ENCODE measurements at regions not wholly inside any gene's neighbourhood (a gene's known extent, or its start where the extent isn't known, plus 50 kb on each side); places are given as distances from the start of the nearest gene placed in this dataset.

DNA sequence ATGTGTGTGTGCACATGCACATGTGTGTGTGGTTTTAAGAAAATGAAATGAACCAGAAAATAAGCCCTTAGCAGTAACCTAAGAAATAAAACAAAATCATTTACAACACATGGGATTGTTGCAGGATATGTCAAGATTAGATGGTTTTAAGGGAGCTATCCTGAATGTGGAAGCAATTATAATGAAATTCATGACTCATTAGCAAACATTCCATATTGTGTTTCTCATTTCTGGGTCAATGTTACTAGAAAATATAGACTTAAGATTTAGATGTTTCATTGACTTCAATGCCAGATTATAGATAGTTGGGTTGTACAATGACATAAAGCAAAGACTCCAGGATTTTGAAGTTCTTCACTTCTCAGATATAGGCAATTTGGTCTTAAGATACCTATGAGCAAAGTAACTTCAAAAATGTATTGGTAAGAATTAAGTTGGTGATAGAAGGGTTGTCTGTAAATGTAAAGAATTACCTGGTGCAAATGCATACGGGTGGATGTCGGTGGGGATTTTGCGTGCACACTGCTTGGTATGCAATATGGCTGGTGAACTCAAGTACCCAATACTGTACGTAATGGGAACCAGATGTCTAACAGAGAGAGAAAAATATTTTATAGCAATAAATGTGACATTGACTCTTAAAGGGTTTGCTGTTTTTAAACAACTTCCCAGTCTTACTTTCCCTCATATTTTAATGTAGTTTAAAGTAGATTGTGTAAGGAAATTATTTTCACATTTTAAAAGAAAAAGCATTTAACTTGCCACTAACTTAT is 53.9 kb upstream of the NR2F2 start:
- H3F3A ChIP-seq (ENCODE audit: insufficient read depth, low read length) = no peaks in the 10 kb centered on the region

More for the DNA sequence above, 53.9 kb upstream of the NR2F2 start:
- Histone ChIP-seq H3K4me1 (ENCODE audit: low read length) (no peaks in the 10 kb centered on the region), H3K36me3 (replicated peaks; ENCODE audit: insufficient read depth, low read length) (no peaks in the 10 kb centered on the region), H3K9ac (ENCODE audit: low read length) (no peak overlapping the region), H3K4me3 (ENCODE audit: low read length) (no peak overlapping the region), H4K20me1 (ENCODE audit: insufficient read depth, low read length) (no peaks in the 10 kb centered on the region), H3K27me3 (replicated peaks; ENCODE audit: insufficient read depth, low read length) (no peaks in the 10 kb centered on the region), H3K79me2 (ENCODE audit: low read length) (no peaks in the 10 kb centered on the region), H3K4me2 (ENCODE audit: low read depth, low read length) (no peak overlapping the region), H3K9me2 (replicated peaks; ENCODE audit: insufficient read depth, low read length) (no peaks in the 10 kb centered on the region), H2AFZ (ENCODE audit: low read length) (no peak overlapping the region), H3K27ac (ENCODE audit: low read length) (no peak overlapping the region), H3K9me3 (replicated peaks; ENCODE audit: insufficient read depth, low read length) (no peaks in the 10 kb centered on the region)
- TF ChIP-seq EZH2phosphoT487 (IDR thresholded peaks at IDR 0.05; ENCODE audit: low read length) = no peak
- TF ChIP-seq EZH2 (optimal IDR thresholded peaks at IDR 0.05; ENCODE audit: low read depth, low read length) = no peak
- TF ChIP-seq, protein P1, sequence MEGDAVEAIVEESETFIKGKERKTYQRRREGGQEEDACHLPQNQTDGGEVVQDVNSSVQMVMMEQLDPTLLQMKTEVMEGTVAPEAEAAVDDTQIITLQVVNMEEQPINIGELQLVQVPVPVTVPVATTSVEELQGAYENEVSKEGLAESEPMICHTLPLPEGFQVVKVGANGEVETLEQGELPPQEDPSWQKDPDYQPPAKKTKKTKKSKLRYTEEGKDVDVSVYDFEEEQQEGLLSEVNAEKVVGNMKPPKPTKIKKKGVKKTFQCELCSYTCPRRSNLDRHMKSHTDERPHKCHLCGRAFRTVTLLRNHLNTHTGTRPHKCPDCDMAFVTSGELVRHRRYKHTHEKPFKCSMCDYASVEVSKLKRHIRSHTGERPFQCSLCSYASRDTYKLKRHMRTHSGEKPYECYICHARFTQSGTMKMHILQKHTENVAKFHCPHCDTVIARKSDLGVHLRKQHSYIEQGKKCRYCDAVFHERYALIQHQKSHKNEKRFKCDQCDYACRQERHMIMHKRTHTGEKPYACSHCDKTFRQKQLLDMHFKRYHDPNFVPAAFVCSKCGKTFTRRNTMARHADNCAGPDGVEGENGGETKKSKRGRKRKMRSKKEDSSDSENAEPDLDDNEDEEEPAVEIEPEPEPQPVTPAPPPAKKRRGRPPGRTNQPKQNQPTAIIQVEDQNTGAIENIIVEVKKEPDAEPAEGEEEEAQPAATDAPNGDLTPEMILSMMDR (IDR thresholded peaks at IDR 0.05; ENCODE audit: low read length) = no peak
- no peak for DNase-seq

Measured in MM.1S (cell line).